GM23338 (cell line): ENCODE measurements at regions not wholly inside any gene's neighbourhood (a gene's known extent, or its start where the extent isn't known, plus 50 kb on each side); places are given as distances from the start of the nearest gene placed in this dataset.
A peak's percentile ranks its signal among the peaks of the same experiment; 100 is the strongest.

ENCODE experiments used
- ATAC-seq: fragments of 200-7000 bp; cut with Tn5 transposase; 3 replicates; pipeline ENCODE4 v1.9.1; 2020
- DNase-seq: peaks from one replicate; pipeline ENCODE4 v3.0.0-alpha.2; 2015; ENCODE audit warnings: low spot score
- H2AFZ ChIP-seq: fragments of 200-600 bp; sonication (generic); 2 replicates; pipeline ENCODE4 v1.8.0; 2016; ENCODE audit warnings: antibody characterized with exemption, mild to moderate bottlenecking, moderate library complexity
- H3F3A ChIP-seq: fragments of 200-600 bp; sonication (generic); replicated peaks from 2 replicates; pipeline ENCODE4 v1.8.0; 2017; ENCODE audit warnings: antibody characterized with exemption, mixed run types, low read depth
- H3K27ac ChIP-seq: fragments of 200-600 bp; sonication (generic); 2 replicates; pipeline ENCODE4 v1.6.1; 2016; ENCODE audit warnings: low read depth
- H3K27me3 ChIP-seq: fragments of 200-600 bp; sonication (generic); 2 replicates; pipeline ENCODE4 v1.8.0; 2016; ENCODE audit warnings: mild to moderate bottlenecking, mixed run types, moderate library complexity; ENCODE audit not compliant: insufficient read depth
- H3K36me3 ChIP-seq: fragments of 200-600 bp; sonication (generic); 2 replicates; pipeline ENCODE4 v1.8.0; 2016; ENCODE audit warnings: mild to moderate bottlenecking; ENCODE audit not compliant: insufficient read depth
- H3K4me1 ChIP-seq: fragments of 200-600 bp; sonication (generic); 2 replicates; pipeline ENCODE4 v1.8.0; 2016; ENCODE audit warnings: mild to moderate bottlenecking, moderate library complexity; ENCODE audit not compliant: insufficient read depth
- H3K4me2 ChIP-seq: fragments of 200-600 bp; sonication (generic); 2 replicates; pipeline ENCODE4 v1.7.1; 2017; ENCODE audit warnings: mixed run types
- H3K4me3 ChIP-seq: fragments of 200-600 bp; sonication (generic); 2 replicates; pipeline ENCODE4 v1.6.1; 2016; ENCODE audit warnings: mixed run types
- H3K79me2 ChIP-seq: fragments of 200-600 bp; sonication (generic); replicated peaks from 2 replicates; pipeline ENCODE4 v1.8.0; 2017; ENCODE audit warnings: mild to moderate bottlenecking; ENCODE audit not compliant: insufficient read depth
- H3K9me2 ChIP-seq: fragments of 200-600 bp; sonication (generic); 2 replicates; pipeline ENCODE4 v1.8.0; 2017; ENCODE audit not compliant: insufficient read depth
- H4K20me1 ChIP-seq: fragments of 200-600 bp; sonication (generic); replicated peaks from 2 replicates; pipeline ENCODE4 v1.8.0; 2017; ENCODE audit warnings: mild to moderate bottlenecking; ENCODE audit not compliant: insufficient read depth
- H3K27ac Mint-ChIP-seq: 2 replicates; pipeline ENCODE4 v1.8.0; 2020; ENCODE audit warnings: inconsistent platforms, mild to moderate bottlenecking, moderate library complexity, mixed read lengths
- H3K27me3 Mint-ChIP-seq: 3 replicates; pipeline ENCODE4 v1.8.0; 2022; ENCODE audit warnings: low read depth, mild to moderate bottlenecking, moderate library complexity, mixed read lengths, inconsistent platforms; ENCODE audit not compliant: insufficient read depth, poor library complexity
- H3K36me3 Mint-ChIP-seq: 3 replicates; pipeline ENCODE4 v1.8.0; 2021; ENCODE audit warnings: low read depth, mild to moderate bottlenecking, inconsistent platforms, moderate library complexity, mixed read lengths
- H3K4me1 Mint-ChIP-seq: 3 replicates; pipeline ENCODE4 v1.8.0; 2020; ENCODE audit warnings: mild to moderate bottlenecking, inconsistent platforms, mixed read lengths
- H3K4me3 Mint-ChIP-seq: 3 replicates; pipeline ENCODE4 v1.8.0; 2021; ENCODE audit warnings: moderate library complexity, mild to moderate bottlenecking, inconsistent platforms, mixed read lengths
- H3K9me3 Mint-ChIP-seq: 3 replicates; pipeline ENCODE4 v1.8.0; 2020; ENCODE audit warnings: moderate library complexity, mild to moderate bottlenecking, inconsistent platforms, mixed read lengths
- CREB1 ChIP-seq: fragments of 250-450 bp; sonication (Bioruptor Pico); IDR thresholded peaks from 2 replicates; pipeline ENCODE4 v1.5.0; 2020; ENCODE audit warnings: low read depth, mild to moderate bottlenecking, moderate library complexity
- EZH2phosphoT487 ChIP-seq: fragments of 200-600 bp; sonication (generic); IDR thresholded peaks from one replicate; pipeline ENCODE4 v1.8.1; 2018; ENCODE audit warnings: antibody characterized with exemption; ENCODE audit not compliant: unreplicated experiment
- JUNB ChIP-seq: IDR thresholded peaks from one replicate; pipeline ENCODE4 v1.6.1; 2016; ENCODE audit warnings: antibody characterized with exemption; ENCODE audit not compliant: unreplicated experiment
- STAT1 ChIP-seq: IDR thresholded peaks from one replicate; pipeline ENCODE4 v1.6.1; 2016; ENCODE audit warnings: antibody characterized with exemption; ENCODE audit not compliant: unreplicated experiment
- ZNF114 ChIP-seq: fragments of 250-450 bp; sonication (Bioruptor Pico); IDR thresholded peaks from 2 replicates; pipeline ENCODE4 v1.5.0; 2020; ENCODE audit warnings: mild to moderate bottlenecking, moderate library complexity
- ZNF331 ChIP-seq: fragments of 250-450 bp; sonication (Bioruptor Pico); IDR thresholded peaks from 2 replicates; pipeline ENCODE4 v1.5.0; 2020; ENCODE audit warnings: low read depth, mild to moderate bottlenecking, moderate library complexity
- TF ChIP-seq, protein P1 (sequence below): IDR thresholded peaks from one replicate; pipeline ENCODE4 v1.6.1; 2018; ENCODE audit warnings: antibody characterized with exemption; ENCODE audit not compliant: unreplicated experiment
- TF ChIP-seq, protein P2 (sequence below): fragments of 250-450 bp; sonication (Bioruptor Pico); IDR thresholded peaks from 2 replicates; pipeline ENCODE4 v1.5.0; 2020; ENCODE audit warnings: mild to moderate bottlenecking, moderate library complexity
- TF ChIP-seq, protein P3 (sequence below), 2 experiments: fragments of 200-600 bp in 1 of 2; sonication (generic) in 1 of 2; conservative IDR thresholded peaks; 2 replicates each; pipeline versions ENCODE4 v1.5.1 to v1.6.1; 2016 to 2017; ENCODE audit warnings: antibody characterized with exemption in 2 of 2, low read depth in 2 of 2, mild to moderate bottlenecking in 2 of 2, moderate library complexity in 1 of 2

DNA sequence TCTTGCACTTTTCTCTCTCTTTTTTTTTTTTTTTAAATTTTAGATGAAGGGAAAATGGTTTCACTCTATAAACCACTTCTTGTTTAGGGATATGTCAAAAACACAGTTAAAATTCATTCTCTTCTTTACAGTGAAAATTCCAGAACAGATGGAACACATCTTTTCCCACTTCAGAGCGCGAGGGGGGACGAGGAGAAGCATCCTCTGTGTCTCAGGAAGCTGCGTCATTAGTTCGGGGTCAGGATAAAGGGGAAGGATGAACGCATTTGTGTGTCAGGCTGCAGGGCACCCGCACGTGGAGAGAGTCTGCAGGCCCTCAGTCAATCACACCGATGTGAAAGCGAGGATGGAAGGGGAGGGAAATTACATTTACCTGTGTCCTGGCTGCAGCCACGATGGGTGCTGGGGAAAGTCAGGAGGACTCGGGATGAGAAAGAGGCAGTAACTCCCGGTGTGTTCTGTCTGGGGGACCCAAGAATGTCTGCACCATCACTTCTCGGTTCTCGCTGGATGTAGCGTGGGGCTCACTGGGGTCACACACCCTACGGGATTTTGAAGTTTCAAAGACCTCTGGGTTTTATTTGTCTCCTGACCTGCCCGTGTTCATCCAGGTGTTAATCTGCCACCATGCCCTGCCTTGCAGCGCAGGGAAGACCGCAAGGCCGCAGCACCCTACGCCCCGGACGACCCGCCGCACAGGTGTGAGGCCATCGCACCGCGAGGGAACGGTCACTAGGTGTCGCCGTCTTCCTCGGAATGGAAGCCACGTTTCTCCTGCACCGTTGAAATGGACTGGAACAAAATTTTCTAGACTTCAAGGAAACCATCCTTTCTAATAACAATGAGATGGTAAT is 66.7 kb upstream of the PITRM1 start:
- Mint-ChIP-seq H3K27ac (no peak overlapping the region), H3K27me3 (no peaks in the 10 kb centered on the region), H3K4me1 (peaks cover 10% of the 10 kb centered on the region), H3K4me3 (no peak overlapping the region), H3K9me3 (peaks cover 5% of the 10 kb centered on the region; the same call in 2 of the 3 replicates), H3K36me3 (no peaks in the 10 kb centered on the region; the same call in 2 of the 3 replicates)
- Histone ChIP-seq H3K79me2 (no peaks in the 10 kb centered on the region), H3K9me2 (no peaks in the 10 kb centered on the region), H2AFZ (peak overlapping the region; percentile 69), H3K4me1 (no peaks in the 10 kb centered on the region), H3K4me2 (no peak overlapping the region), H3F3A (no peaks in the 10 kb centered on the region), H3K36me3 (no peaks in the 10 kb centered on the region), H4K20me1 (no peaks in the 10 kb centered on the region), H3K27ac (no peak overlapping the region), H3K27me3 (no peaks in the 10 kb centered on the region), H3K4me3 (no peak overlapping the region)
- TF ChIP-seq, protein P1, sequence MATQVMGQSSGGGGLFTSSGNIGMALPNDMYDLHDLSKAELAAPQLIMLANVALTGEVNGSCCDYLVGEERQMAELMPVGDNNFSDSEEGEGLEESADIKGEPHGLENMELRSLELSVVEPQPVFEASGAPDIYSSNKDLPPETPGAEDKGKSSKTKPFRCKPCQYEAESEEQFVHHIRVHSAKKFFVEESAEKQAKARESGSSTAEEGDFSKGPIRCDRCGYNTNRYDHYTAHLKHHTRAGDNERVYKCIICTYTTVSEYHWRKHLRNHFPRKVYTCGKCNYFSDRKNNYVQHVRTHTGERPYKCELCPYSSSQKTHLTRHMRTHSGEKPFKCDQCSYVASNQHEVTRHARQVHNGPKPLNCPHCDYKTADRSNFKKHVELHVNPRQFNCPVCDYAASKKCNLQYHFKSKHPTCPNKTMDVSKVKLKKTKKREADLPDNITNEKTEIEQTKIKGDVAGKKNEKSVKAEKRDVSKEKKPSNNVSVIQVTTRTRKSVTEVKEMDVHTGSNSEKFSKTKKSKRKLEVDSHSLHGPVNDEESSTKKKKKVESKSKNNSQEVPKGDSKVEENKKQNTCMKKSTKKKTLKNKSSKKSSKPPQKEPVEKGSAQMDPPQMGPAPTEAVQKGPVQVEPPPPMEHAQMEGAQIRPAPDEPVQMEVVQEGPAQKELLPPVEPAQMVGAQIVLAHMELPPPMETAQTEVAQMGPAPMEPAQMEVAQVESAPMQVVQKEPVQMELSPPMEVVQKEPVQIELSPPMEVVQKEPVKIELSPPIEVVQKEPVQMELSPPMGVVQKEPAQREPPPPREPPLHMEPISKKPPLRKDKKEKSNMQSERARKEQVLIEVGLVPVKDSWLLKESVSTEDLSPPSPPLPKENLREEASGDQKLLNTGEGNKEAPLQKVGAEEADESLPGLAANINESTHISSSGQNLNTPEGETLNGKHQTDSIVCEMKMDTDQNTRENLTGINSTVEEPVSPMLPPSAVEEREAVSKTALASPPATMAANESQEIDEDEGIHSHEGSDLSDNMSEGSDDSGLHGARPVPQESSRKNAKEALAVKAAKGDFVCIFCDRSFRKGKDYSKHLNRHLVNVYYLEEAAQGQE, result no peak
- TF ChIP-seq STAT1 (no peak), ZNF114 (CRISPR knock-in tag) (no peak), ZNF331 (no peak), EZH2phosphoT487 (no peak), JUNB (no peak), CREB1 (CRISPR knock-in tag) (no peak)
- TF ChIP-seq, protein P2, sequence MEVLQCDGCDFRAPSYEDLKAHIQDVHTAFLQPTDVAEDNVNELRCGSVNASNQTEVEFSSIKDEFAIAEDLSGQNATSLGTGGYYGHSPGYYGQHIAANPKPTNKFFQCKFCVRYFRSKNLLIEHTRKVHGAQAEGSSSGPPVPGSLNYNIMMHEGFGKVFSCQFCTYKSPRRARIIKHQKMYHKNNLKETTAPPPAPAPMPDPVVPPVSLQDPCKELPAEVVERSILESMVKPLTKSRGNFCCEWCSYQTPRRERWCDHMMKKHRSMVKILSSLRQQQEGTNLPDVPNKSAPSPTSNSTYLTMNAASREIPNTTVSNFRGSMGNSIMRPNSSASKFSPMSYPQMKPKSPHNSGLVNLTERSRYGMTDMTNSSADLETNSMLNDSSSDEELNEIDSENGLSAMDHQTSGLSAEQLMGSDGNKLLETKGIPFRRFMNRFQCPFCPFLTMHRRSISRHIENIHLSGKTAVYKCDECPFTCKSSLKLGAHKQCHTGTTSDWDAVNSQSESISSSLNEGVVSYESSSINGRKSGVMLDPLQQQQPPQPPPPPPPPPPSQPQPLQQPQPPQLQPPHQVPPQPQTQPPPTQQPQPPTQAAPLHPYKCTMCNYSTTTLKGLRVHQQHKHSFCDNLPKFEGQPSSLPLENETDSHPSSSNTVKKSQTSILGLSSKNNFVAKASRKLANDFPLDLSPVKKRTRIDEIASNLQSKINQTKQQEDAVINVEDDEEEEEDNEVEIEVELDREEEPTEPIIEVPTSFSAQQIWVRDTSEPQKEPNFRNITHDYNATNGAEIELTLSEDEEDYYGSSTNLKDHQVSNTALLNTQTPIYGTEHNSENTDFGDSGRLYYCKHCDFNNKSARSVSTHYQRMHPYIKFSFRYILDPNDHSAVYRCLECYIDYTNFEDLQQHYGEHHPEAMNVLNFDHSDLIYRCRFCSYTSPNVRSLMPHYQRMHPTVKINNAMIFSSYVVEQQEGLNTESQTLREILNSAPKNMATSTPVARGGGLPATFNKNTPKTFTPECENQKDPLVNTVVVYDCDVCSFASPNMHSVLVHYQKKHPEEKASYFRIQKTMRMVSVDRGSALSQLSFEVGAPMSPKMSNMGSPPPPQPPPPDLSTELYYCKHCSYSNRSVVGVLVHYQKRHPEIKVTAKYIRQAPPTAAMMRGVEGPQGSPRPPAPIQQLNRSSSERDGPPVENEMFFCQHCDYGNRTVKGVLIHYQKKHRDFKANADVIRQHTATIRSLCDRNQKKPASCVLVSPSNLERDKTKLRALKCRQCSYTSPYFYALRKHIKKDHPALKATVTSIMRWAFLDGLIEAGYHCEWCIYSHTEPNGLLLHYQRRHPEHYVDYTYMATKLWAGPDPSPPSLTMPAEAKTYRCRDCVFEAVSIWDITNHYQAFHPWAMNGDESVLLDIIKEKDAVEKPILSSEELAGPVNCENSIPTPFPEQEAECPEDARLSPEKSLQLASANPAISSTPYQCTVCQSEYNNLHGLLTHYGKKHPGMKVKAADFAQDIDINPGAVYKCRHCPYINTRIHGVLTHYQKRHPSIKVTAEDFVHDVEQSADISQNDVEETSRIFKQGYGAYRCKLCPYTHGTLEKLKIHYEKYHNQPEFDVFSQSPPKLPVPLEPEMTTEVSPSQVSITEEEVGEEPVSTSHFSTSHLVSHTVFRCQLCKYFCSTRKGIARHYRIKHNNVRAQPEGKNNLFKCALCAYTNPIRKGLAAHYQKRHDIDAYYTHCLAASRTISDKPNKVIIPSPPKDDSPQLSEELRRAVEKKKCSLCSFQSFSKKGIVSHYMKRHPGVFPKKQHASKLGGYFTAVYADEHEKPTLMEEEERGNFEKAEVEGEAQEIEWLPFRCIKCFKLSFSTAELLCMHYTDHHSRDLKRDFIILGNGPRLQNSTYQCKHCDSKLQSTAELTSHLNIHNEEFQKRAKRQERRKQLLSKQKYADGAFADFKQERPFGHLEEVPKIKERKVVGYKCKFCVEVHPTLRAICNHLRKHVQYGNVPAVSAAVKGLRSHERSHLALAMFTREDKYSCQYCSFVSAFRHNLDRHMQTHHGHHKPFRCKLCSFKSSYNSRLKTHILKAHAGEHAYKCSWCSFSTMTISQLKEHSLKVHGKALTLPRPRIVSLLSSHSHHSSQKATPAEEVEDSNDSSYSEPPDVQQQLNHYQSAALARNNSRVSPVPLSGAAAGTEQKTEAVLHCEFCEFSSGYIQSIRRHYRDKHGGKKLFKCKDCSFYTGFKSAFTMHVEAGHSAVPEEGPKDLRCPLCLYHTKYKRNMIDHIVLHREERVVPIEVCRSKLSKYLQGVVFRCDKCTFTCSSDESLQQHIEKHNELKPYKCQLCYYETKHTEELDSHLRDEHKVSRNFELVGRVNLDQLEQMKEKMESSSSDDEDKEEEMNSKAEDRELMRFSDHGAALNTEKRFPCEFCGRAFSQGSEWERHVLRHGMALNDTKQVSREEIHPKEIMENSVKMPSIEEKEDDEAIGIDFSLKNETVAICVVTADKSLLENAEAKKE (CRISPR knock-in tag), result no peak
- TF ChIP-seq, protein P3, sequence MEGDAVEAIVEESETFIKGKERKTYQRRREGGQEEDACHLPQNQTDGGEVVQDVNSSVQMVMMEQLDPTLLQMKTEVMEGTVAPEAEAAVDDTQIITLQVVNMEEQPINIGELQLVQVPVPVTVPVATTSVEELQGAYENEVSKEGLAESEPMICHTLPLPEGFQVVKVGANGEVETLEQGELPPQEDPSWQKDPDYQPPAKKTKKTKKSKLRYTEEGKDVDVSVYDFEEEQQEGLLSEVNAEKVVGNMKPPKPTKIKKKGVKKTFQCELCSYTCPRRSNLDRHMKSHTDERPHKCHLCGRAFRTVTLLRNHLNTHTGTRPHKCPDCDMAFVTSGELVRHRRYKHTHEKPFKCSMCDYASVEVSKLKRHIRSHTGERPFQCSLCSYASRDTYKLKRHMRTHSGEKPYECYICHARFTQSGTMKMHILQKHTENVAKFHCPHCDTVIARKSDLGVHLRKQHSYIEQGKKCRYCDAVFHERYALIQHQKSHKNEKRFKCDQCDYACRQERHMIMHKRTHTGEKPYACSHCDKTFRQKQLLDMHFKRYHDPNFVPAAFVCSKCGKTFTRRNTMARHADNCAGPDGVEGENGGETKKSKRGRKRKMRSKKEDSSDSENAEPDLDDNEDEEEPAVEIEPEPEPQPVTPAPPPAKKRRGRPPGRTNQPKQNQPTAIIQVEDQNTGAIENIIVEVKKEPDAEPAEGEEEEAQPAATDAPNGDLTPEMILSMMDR (conservative IDR thresholded peaks at IDR 0.05; ENCODE audit: low read depth in 2 of 2), result peak; percentile 64 to 97
- DNase-seq (peak; percentile 75), ATAC-seq (peak; percentile 96)
